Neural crest cell (in vitro differentiated cells): ENCODE measurements at regions not wholly inside any gene's neighbourhood (a gene's known extent, or its start where the extent isn't known, plus 50 kb on each side); places are given as distances from the start of the nearest gene placed in this dataset.

Source experiments
- DNase-seq: peaks from one replicate; pipeline ENCODE4 v3.0.0; 2021; ENCODE audit warnings: low read depth, mixed read lengths, low spot score
- H3K27ac Mint-ChIP-seq: one replicate; pipeline ENCODE4 v1.8.0; 2021; ENCODE audit warnings: mild to moderate bottlenecking, mixed read lengths; ENCODE audit not compliant: unreplicated experiment
- H3K27me3 Mint-ChIP-seq: 2 replicates; pipeline ENCODE4 v1.8.0; 2021; ENCODE audit warnings: low read depth, mild to moderate bottlenecking, mixed read lengths
- H3K36me3 Mint-ChIP-seq: 2 replicates; pipeline ENCODE4 v1.8.0; 2021; ENCODE audit warnings: low read depth, mild to moderate bottlenecking, mixed read lengths
- H3K4me1 Mint-ChIP-seq: 2 replicates; pipeline ENCODE4 v1.8.0; 2021; ENCODE audit warnings: mixed read lengths
- H3K4me3 Mint-ChIP-seq: one replicate; pipeline ENCODE4 v1.8.0; 2021; ENCODE audit warnings: mild to moderate bottlenecking, mixed read lengths
- H3K9me3 Mint-ChIP-seq: 2 replicates; pipeline ENCODE4 v1.8.0; 2021; ENCODE audit warnings: mixed read lengths
- TF ChIP-seq, protein P1 (sequence below): fragments of 200-600 bp; sonication (generic); conservative IDR thresholded peaks from 2 replicates; pipeline ENCODE4 v1.5.0; 2021; ENCODE audit warnings: antibody characterized with exemption, mild to moderate bottlenecking

DNA sequence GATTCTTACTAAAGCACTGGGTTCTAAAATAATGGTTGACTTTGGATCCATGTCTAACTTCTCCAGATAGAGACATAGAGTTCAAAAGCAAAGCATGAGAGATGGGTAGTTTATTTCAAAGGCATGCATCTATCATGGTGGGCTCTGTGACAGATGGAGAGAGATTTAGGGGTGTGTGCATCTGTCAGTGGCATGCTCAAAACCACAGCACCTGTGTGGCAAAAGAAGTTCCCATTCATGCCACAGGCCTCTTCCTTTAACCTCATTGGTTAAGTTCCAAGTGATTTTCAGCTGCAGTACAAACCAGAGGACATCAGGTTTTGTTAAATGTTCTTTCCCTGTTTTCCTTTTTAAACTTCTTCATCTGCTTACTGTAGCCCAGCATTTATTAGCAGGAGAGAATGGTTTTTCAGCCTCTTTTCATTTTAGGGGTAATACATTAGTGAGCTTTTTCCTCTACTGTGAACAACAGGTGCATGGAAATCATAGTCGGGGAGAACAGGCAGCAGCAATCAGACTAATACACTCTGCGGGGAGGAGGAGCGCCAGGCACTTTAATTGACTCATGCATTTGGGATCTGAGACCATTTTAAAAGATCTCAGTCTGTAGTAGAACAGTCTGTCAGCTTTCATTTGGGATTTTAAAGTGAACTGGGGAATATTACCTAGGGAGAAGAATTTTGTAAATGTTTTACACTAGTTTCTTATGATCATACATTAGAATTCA is 52.4 kb upstream of the UPP2 start:
- Mint-ChIP-seq H3K27me3 (peaks cover 2% of the 10 kb centered on the region), H3K27ac (no peak overlapping the region), H3K4me1 (no peaks in the 10 kb centered on the region), H3K4me3 (no peak overlapping the region), H3K9me3 (no peaks in the 10 kb centered on the region), H3K36me3 (no peaks in the 10 kb centered on the region)
- TF ChIP-seq, protein P1, sequence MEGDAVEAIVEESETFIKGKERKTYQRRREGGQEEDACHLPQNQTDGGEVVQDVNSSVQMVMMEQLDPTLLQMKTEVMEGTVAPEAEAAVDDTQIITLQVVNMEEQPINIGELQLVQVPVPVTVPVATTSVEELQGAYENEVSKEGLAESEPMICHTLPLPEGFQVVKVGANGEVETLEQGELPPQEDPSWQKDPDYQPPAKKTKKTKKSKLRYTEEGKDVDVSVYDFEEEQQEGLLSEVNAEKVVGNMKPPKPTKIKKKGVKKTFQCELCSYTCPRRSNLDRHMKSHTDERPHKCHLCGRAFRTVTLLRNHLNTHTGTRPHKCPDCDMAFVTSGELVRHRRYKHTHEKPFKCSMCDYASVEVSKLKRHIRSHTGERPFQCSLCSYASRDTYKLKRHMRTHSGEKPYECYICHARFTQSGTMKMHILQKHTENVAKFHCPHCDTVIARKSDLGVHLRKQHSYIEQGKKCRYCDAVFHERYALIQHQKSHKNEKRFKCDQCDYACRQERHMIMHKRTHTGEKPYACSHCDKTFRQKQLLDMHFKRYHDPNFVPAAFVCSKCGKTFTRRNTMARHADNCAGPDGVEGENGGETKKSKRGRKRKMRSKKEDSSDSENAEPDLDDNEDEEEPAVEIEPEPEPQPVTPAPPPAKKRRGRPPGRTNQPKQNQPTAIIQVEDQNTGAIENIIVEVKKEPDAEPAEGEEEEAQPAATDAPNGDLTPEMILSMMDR: no peak
- no peak for DNase-seq

DNA sequence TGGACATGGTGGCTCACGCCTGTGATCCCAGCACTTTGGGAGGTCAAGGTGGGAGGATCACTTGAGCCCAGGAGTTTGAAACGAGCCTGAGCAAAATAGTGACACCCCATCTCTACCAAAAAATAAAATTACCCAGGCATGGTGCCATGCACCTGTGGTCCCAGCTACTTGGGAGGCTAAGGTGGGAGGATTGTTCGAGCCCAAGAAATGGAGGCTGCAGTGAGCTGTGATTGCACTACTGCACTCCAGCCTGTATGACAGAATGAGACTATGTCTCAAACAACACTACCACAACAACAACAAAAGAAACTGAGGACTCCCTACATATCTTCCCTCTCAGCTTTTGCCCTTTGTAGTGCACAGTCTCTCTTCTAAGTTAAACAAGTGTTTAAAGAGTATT is 53.3 kb upstream of the UPP2 start:
- TF ChIP-seq, protein P1: no peak
- no peaks in the 10 kb centered on the region for H3K4me1 Mint-ChIP-seq
- no peak for DNase-seq
- no peak overlapping the region for H3K27ac Mint-ChIP-seq
- H3K27me3 Mint-ChIP-seq: peaks cover 2% of the 10 kb centered on the region
- no peaks in the 10 kb centered on the region for H3K9me3 Mint-ChIP-seq
- H3K36me3 Mint-ChIP-seq: no peaks in the 10 kb centered on the region
- H3K4me3 Mint-ChIP-seq: no peak overlapping the region

DNA sequence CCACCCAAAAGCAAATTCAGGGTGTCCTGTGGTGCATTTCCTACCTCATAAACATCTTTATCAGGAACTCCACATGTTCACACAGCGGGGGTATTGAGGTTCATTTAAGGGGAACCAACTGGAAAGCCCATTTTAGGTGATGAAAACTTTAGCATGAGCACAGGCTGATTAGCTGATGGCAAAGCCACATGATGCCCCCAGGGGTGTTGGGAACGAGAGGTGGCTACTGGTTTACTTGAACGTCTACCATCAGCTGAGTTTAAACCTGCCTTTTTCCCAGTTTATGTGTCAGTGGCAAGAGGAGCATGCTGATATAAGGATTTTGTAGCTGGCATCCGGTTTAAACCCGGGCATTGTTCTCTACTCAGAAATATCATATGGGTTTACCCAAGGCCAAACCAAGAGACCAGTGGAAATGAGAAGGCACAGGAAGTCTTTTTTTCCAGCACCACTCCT is 54.5 kb upstream of the UPP2 start:
- TF ChIP-seq, protein P1: no peak
- Mint-ChIP-seq H3K9me3 (no peaks in the 10 kb centered on the region), H3K4me1 (no peaks in the 10 kb centered on the region), H3K27me3 (peaks cover 2% of the 10 kb centered on the region), H3K36me3 (no peaks in the 10 kb centered on the region), H3K4me3 (no peak overlapping the region), H3K27ac (no peak overlapping the region)
- no peak for DNase-seq

DNA sequence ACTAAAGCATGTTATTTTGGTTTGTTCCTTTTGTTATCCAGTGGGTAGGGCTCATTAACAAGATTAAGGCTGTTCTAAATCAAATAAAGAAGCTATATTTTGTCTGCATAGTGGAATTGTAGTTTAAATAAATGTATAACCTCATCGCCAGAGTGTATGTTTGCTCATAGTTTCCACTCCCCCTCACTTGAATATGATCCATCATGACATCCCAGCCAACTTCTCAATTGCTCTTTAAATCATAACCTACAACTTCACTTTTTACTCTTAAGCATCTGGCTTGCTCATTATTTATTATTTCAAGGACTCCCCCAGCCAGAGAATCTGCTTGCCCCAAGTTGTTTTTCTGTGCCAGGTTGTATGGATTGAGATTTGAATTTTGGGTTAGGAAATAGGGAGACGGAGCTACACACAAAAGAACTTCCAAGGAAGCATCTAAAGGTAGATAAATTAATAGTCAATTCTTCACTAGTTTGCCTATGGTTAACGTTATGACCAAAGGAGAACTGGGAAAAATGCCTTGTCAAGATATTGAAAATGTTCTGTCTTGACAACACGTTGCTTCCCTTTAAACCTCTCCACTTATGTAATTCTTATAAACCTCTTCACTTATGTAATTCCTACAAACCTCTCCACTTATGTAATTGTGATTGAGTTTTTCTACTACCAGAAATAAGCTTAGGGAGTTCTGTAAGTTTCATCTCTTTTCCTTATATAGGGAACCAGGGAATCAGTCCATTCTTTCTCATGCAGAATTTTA is 55.4 kb upstream of the UPP2 start:
- DNase-seq: no peak
- Mint-ChIP-seq H3K27ac (no peak overlapping the region), H3K4me3 (no peak overlapping the region)

DNA sequence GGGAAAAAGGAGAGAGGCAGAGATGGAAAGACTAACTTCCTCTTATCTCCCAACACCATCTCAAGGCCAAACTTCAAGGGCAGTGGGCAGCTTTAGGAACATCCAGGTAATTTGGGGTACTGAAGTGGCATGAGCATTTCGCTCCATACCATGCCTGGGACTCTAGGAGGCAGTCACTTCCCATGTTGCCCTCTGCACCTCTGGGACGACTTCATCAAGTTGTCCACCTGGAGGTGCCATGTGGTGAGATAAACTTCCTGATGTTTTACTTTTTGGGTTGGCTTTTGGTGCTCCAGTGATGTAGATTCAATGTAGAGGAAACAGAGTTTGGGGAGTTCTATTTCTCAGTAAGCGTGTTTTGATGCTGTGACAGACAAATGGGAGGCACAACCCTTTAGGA is 56.3 kb upstream of the UPP2 start:
- H3K27ac Mint-ChIP-seq: no peak overlapping the region
- H3K36me3 Mint-ChIP-seq: no peaks in the 10 kb centered on the region
- no peaks in the 10 kb centered on the region for H3K9me3 Mint-ChIP-seq
- no peak overlapping the region for H3K4me3 Mint-ChIP-seq
- H3K27me3 Mint-ChIP-seq: peaks cover 2% of the 10 kb centered on the region
- TF ChIP-seq, protein P1: no peak
- no peak for DNase-seq
- no peaks in the 10 kb centered on the region for H3K4me1 Mint-ChIP-seq

More for the DNA sequence above, 55.4 kb upstream of the UPP2 start:
- Mint-ChIP-seq H3K4me1 (no peaks in the 10 kb centered on the region), H3K36me3 (no peaks in the 10 kb centered on the region), H3K9me3 (no peaks in the 10 kb centered on the region), H3K27me3 (peaks cover 2% of the 10 kb centered on the region)
- TF ChIP-seq, protein P1: no peak
